Loucy (cell line): ENCODE measurements at regions not wholly inside any gene's neighbourhood (a gene's known extent, or its start where the extent isn't known, plus 50 kb on each side); places are given as distances from the start of the nearest gene placed in this dataset.

ENCODE experiments used
- H2AFZ ChIP-seq: fragments of 200-600 bp; sonication (generic); 2 replicates; pipeline ENCODE4 v1.6.0; 2016; ENCODE audit warnings: antibody characterized with exemption, mild to moderate bottlenecking, low read length, moderate library complexity
- H3F3A ChIP-seq: fragments of 200-600 bp; 2 replicates; pipeline ENCODE4 v1.6.0; 2016; ENCODE audit warnings: antibody characterized with exemption, low read depth, mild to moderate bottlenecking
- H3K27me3 ChIP-seq: fragments of 200-600 bp; sonication (generic); 2 replicates; pipeline ENCODE4 v1.6.1; 2014; ENCODE audit warnings: low read length, mild to moderate bottlenecking; ENCODE audit not compliant: insufficient read depth, poor library complexity, severe bottlenecking
- H3K36me3 ChIP-seq: fragments of 200-600 bp; sonication (generic); 2 replicates; pipeline ENCODE4 v1.6.1; 2016; ENCODE audit warnings: low read length; ENCODE audit not compliant: insufficient read depth
- H3K4me1 ChIP-seq: fragments of 200-600 bp; sonication (generic); 2 replicates; pipeline ENCODE4 v1.5.1; 2014; ENCODE audit warnings: low read length, mild to moderate bottlenecking; ENCODE audit not compliant: insufficient read depth, poor library complexity, severe bottlenecking
- H3K4me2 ChIP-seq: fragments of 200-600 bp; sonication (generic); 2 replicates; pipeline ENCODE4 v1.6.0; 2014; ENCODE audit warnings: antibody characterized with exemption, low read length, low read depth, mild to moderate bottlenecking; ENCODE audit not compliant: poor library complexity, severe bottlenecking
- H3K4me3 ChIP-seq: fragments of 200-600 bp; sonication (generic); 2 replicates; pipeline ENCODE4 v1.5.1; 2014; ENCODE audit warnings: low read length, mild to moderate bottlenecking, mixed read lengths; ENCODE audit not compliant: poor library complexity, severe bottlenecking
- H3K79me2 ChIP-seq: fragments of 200-600 bp; sonication (generic); 2 replicates; pipeline ENCODE4 v1.6.1; 2014; ENCODE audit warnings: low read length; ENCODE audit not compliant: insufficient read depth
- H3K9ac ChIP-seq: fragments of 200-600 bp; sonication (generic); 2 replicates; pipeline ENCODE4 v1.6.0; 2014; ENCODE audit warnings: mild to moderate bottlenecking, low read depth, low read length, moderate library complexity; ENCODE audit not compliant: poor library complexity, severe bottlenecking
- H3K9me2 ChIP-seq: fragments of 200-600 bp; sonication (generic); replicated peaks from 2 replicates; pipeline ENCODE4 v1.6.1; 2016; ENCODE audit warnings: low read depth, low read length, mixed read lengths
- H3K9me3 ChIP-seq: fragments of 200-600 bp; sonication (generic); 2 replicates; pipeline ENCODE4 v1.6.1; 2014; ENCODE audit warnings: mild to moderate bottlenecking, antibody characterized with exemption, low read length, low read depth; ENCODE audit not compliant: insufficient read depth
- H4K20me1 ChIP-seq: fragments of 200-600 bp; sonication (generic); 2 replicates; pipeline ENCODE4 v1.6.0; 2014; ENCODE audit warnings: antibody characterized with exemption, low read length, mild to moderate bottlenecking; ENCODE audit not compliant: insufficient read depth, poor library complexity, severe bottlenecking
- CTCF ChIP-seq: fragments of 200-600 bp; sonication (generic); conservative IDR thresholded peaks from 2 replicates; pipeline ENCODE4 v1.5.1; 2014; ENCODE audit warnings: mild to moderate bottlenecking, antibody characterized with exemption, low read length
- EZH2phosphoT487 ChIP-seq: fragments of 200-600 bp; IDR thresholded peaks from 2 replicates; pipeline ENCODE4 v1.6.1; 2018; ENCODE audit warnings: antibody characterized with exemption, mild to moderate bottlenecking, moderate library complexity, borderline replicate concordance

GRCh38 chr4:136281889-136282288 is 1250.4 kb downstream of the PCDH18 start:
- Histone ChIP-seq H3K4me3 (no peak overlapping the region), H3K79me2 (no peaks in the 10 kb centered on the region), H3K4me2 (no peak overlapping the region), H3F3A (no peaks in the 10 kb centered on the region), H3K27me3 (no peaks in the 10 kb centered on the region), H3K36me3 (no peaks in the 10 kb centered on the region), H3K9ac (no peak overlapping the region), H2AFZ (no peak overlapping the region), H4K20me1 (no peaks in the 10 kb centered on the region), H3K9me3 (no peaks in the 10 kb centered on the region), H3K9me2 (no peaks in the 10 kb centered on the region), H3K4me1 (no peaks in the 10 kb centered on the region)
- TF ChIP-seq EZH2phosphoT487 (no peak), CTCF (no peak)

GRCh38 chr4:136281307-136281706 is 1251.0 kb downstream of the PCDH18 start:
- Histone ChIP-seq H3K4me1 (no peaks in the 10 kb centered on the region), H2AFZ (no peak overlapping the region)

GRCh38 chr4:136277741-136278140 is 1254.6 kb downstream of the PCDH18 start:
- no peaks in the 10 kb centered on the region for H3K4me1 ChIP-seq
- no peak overlapping the region for H2AFZ ChIP-seq
- no peak overlapping the region for H3K4me2 ChIP-seq
- no peaks in the 10 kb centered on the region for H4K20me1 ChIP-seq
- H3F3A ChIP-seq: no peaks in the 10 kb centered on the region
- no peak for TF ChIP-seq EZH2phosphoT487
- no peak for TF ChIP-seq CTCF
- H3K79me2 ChIP-seq: no peaks in the 10 kb centered on the region
- H3K4me3 ChIP-seq: no peak overlapping the region
- H3K27me3 ChIP-seq: no peaks in the 10 kb centered on the region
- H3K9me3 ChIP-seq: no peaks in the 10 kb centered on the region
- no peak overlapping the region for H3K9ac ChIP-seq
- no peaks in the 10 kb centered on the region for H3K9me2 ChIP-seq
- no peaks in the 10 kb centered on the region for H3K36me3 ChIP-seq

More at GRCh38 chr4:136281307-136281706, 1251.0 kb downstream of the PCDH18 start:
- Histone ChIP-seq H3F3A (no peaks in the 10 kb centered on the region), H3K27me3 (no peaks in the 10 kb centered on the region), H3K79me2 (no peaks in the 10 kb centered on the region), H3K4me2 (no peak overlapping the region), H3K9ac (no peak overlapping the region), H3K9me3 (no peaks in the 10 kb centered on the region), H4K20me1 (no peaks in the 10 kb centered on the region), H3K4me3 (no peak overlapping the region), H3K36me3 (no peaks in the 10 kb centered on the region), H3K9me2 (no peaks in the 10 kb centered on the region)
- TF ChIP-seq CTCF (no peak), EZH2phosphoT487 (no peak)
